OCI-LY1 (cell line): ENCODE measurements at regions not wholly inside any gene's neighbourhood (a gene's known extent, or its start where the extent isn't known, plus 50 kb on each side); places are given as distances from the start of the nearest gene placed in this dataset.

Experiments
- H2AFZ ChIP-seq: fragments of 200-600 bp; sonication (generic), shearing (Covaris generic); 2 replicates; pipeline ENCODE4 v1.6.0; 2014; ENCODE audit warnings: antibody characterized with exemption, mild to moderate bottlenecking, low read length
- H3F3A ChIP-seq: fragments of 200-600 bp; sonication (generic), shearing (Covaris generic); 2 replicates; pipeline ENCODE4 v1.6.0; 2014; ENCODE audit warnings: mild to moderate bottlenecking, antibody characterized with exemption, low read length, moderate library complexity; ENCODE audit not compliant: insufficient read depth
- H3K27ac ChIP-seq: fragments of 200-600 bp; sonication (generic); 2 replicates; pipeline ENCODE4 v1.5.1; 2014; ENCODE audit warnings: low read length, mixed run types, mild to moderate bottlenecking, low read depth; ENCODE audit not compliant: poor library complexity, severe bottlenecking
- H3K27me3 ChIP-seq: fragments of 200-600 bp; sonication (generic); 2 replicates; pipeline ENCODE4 v1.6.0; 2014; ENCODE audit warnings: antibody characterized with exemption, mild to moderate bottlenecking, low read length, moderate library complexity; ENCODE audit not compliant: insufficient read depth
- H3K36me3 ChIP-seq: fragments of 200-600 bp; sonication (generic); 2 replicates; pipeline ENCODE4 v1.6.1; 2014; ENCODE audit warnings: mild to moderate bottlenecking, antibody characterized with exemption, low read length, moderate library complexity, mixed read lengths; ENCODE audit not compliant: insufficient read depth
- H3K4me1 ChIP-seq: fragments of 200-600 bp; sonication (generic); 2 replicates; pipeline ENCODE4 v1.5.1; 2014; ENCODE audit warnings: mild to moderate bottlenecking, low read length, moderate library complexity; ENCODE audit not compliant: insufficient read depth, severe bottlenecking
- H3K4me2 ChIP-seq: fragments of 200-600 bp; sonication (generic), shearing (Covaris generic); 2 replicates; pipeline ENCODE4 v1.6.1; 2014; ENCODE audit warnings: low read length
- H3K4me3 ChIP-seq: fragments of 200-600 bp; sonication (generic); 2 replicates; pipeline ENCODE4 v1.5.1; 2014; ENCODE audit warnings: low read length, low read depth, mild to moderate bottlenecking, mixed read lengths; ENCODE audit not compliant: poor library complexity, severe bottlenecking
- H3K79me2 ChIP-seq: fragments of 200-600 bp; shearing (Covaris generic); 2 replicates; pipeline ENCODE4 v1.6.1; 2016; ENCODE audit warnings: mixed run types, low read length, mixed read lengths; ENCODE audit not compliant: insufficient read depth
- H3K9ac ChIP-seq: fragments of 200-600 bp; sonication (generic), shearing (Covaris generic); 2 replicates; pipeline ENCODE4 v1.6.1; 2014; ENCODE audit warnings: mild to moderate bottlenecking, low read length, mixed read lengths
- H3K9me2 ChIP-seq: fragments of 200-600 bp; sonication (generic), shearing (Covaris generic); 2 replicates; pipeline ENCODE4 v1.6.1; 2014; ENCODE audit warnings: low read depth, mild to moderate bottlenecking, low read length, mixed read lengths
- H3K9me3 ChIP-seq: fragments of 200-600 bp; shearing (Covaris generic); 2 replicates; pipeline ENCODE4 v1.6.1; 2014; ENCODE audit warnings: low read length, mixed read lengths
- H4K20me1 ChIP-seq: fragments of 200-600 bp; sonication (generic), shearing (Covaris generic); 2 replicates; pipeline ENCODE4 v1.6.0; 2016; ENCODE audit warnings: mild to moderate bottlenecking, low read length; ENCODE audit not compliant: insufficient read depth
- CTCF ChIP-seq: fragments of 200-600 bp; sonication (generic), shearing (Covaris generic); IDR thresholded peaks from 2 replicates; pipeline ENCODE4 v1.5.1; 2017; ENCODE audit warnings: mild to moderate bottlenecking, antibody characterized with exemption, low read length, moderate library complexity, mixed read lengths
- EZH2 ChIP-seq: fragments of 200-600 bp; sonication (generic), shearing (Covaris generic); IDR thresholded peaks from 2 replicates; pipeline ENCODE4 v1.8.0; 2017; ENCODE audit warnings: borderline replicate concordance, mixed run types, mild to moderate bottlenecking, antibody characterized with exemption, low read length, moderate library complexity, mixed read lengths

DNA sequence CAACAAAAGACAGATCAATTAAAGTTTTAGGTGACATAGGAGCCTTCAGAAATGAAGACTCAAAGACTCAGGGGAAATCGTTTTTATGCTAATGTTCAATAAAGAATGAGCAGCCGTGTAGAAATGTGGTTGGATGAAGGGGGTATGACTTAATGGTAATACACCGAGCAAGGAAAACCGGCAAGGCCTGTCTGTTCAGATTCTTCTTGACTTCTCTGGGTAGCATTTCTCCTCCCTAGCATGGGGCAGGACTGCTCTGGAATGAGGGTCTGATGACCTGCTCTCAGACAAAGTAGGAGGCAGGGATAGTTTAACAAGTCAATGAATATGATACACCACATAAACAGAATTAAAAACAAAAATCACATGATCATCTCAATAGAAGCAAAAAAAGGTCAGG lies 487.4 kb downstream of the ZNF608 start:
- Histone ChIP-seq H3K4me3 (no peak overlapping the region), H3K36me3 (no peaks in the 10 kb centered on the region), H4K20me1 (no peaks in the 10 kb centered on the region), H3K4me2 (no peak overlapping the region), H3F3A (no peaks in the 10 kb centered on the region), H3K9ac (no peak overlapping the region), H3K27me3 (no peaks in the 10 kb centered on the region), H3K4me1 (no peaks in the 10 kb centered on the region), H3K27ac (no peak overlapping the region), H3K9me3 (no peaks in the 10 kb centered on the region), H3K9me2 (no peaks in the 10 kb centered on the region), H3K79me2 (no peaks in the 10 kb centered on the region), H2AFZ (no peak overlapping the region)
- no peak for TF ChIP-seq CTCF

- Histone ChIP-seq H3K9me3 (no peaks in the 10 kb centered on the region), H3K4me3 (no peak overlapping the region), H3K27ac (no peak overlapping the region), H3K9me2 (no peaks in the 10 kb centered on the region), H3K36me3 (no peaks in the 10 kb centered on the region), H3F3A (no peaks in the 10 kb centered on the region), H4K20me1 (no peaks in the 10 kb centered on the region), H3K4me1 (peaks cover 4% of the 10 kb centered on the region), H2AFZ (no peak overlapping the region), H3K27me3 (no peaks in the 10 kb centered on the region), H3K4me2 (no peak overlapping the region), H3K79me2 (no peaks in the 10 kb centered on the region), H3K9ac (no peak overlapping the region)
- no peak for TF ChIP-seq EZH2
- no peak for TF ChIP-seq CTCF
Observed at GRCh38 chr5:124257048-124257447, 489.4 kb downstream of the ZNF608 start.

GRCh38 chr5:124253203-124253810 lies 493.1 kb downstream of the ZNF608 start:
- H3K36me3 ChIP-seq, result no peaks in the 10 kb centered on the region
- no peak overlapping the region for H3K27ac ChIP-seq

More at GRCh38 chr5:124253203-124253810, 493.1 kb downstream of the ZNF608 start:
- no peaks in the 10 kb centered on the region for H3K9me2 ChIP-seq
- H3K4me3 ChIP-seq, result no peak overlapping the region
- H3K4me2 ChIP-seq, result no peak overlapping the region
- H3K79me2 ChIP-seq, result no peaks in the 10 kb centered on the region
- H2AFZ ChIP-seq, result no peak overlapping the region
- H3K9ac ChIP-seq, result no peak overlapping the region
- H4K20me1 ChIP-seq, result no peaks in the 10 kb centered on the region
- no peaks in the 10 kb centered on the region for H3K27me3 ChIP-seq
- H3K4me1 ChIP-seq, result peaks cover 4% of the 10 kb centered on the region
- no peaks in the 10 kb centered on the region for H3F3A ChIP-seq
- TF ChIP-seq CTCF (no peak), EZH2 (no peak)
- H3K9me3 ChIP-seq, result no peaks in the 10 kb centered on the region
